GM21723 (cell line): ENCODE measurements at regions not wholly inside any gene's neighbourhood (a gene's known extent, or its start where the extent isn't known, plus 50 kb on each side); places are given as distances from the start of the nearest gene placed in this dataset.

Experiments
- ATAC-seq: cut with Tn5 transposase; IDR thresholded peaks from one replicate; pipeline ENCODE4 v1.9.1; 2021; ENCODE audit warnings: mild to moderate bottlenecking, moderate library complexity; ENCODE audit not compliant: unreplicated experiment

DNA sequence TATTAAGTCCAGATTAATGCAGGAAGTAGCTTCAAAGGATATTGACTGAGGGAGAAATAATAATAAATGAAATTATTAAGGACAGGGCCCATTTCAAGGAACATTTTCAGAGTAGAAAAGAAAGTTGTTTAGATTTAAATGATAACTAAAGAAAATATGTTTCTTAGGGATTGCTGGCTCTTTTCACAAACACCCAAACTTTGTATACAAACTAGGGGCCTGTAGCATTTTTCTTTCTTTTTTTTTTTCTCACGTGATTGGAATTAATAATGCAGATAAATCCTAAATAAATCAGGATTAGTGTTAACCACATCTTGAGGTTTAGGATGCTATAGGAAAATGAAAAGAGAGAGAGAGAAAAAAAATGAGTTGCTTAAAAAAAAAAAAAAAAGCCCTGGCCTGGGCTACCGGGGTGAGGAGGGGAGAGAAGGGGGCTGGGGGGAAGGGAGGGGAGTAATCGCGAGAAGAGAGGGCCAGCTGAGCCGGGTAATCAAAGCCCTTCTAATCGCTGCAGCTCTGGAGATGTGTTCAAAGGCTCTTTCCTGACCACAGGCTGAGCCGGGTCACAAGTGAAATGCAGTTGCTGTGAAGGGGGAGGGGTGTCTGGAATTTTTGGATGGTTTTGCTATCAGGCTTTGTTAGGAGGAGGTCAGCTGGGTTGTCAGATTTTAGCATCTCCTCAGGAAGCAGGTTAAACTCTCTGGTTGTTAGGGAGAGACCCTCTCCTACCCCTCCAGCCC is 104.6 kb upstream of the ZFHX3 start:
- ATAC-seq: no peak

GRCh38 chr16:73151941-73152340 is 104.0 kb upstream of the ZFHX3 start:
- no peak for ATAC-seq

- no peak for ATAC-seq
Observed at GRCh38 chr16:73151225-73151624, 103.3 kb upstream of the ZFHX3 start.

GRCh38 chr16:73150786-73151185 is 102.9 kb upstream of the ZFHX3 start:
- ATAC-seq: no peak

- no peak for ATAC-seq
Observed at GRCh38 chr16:73149334-73149733, 101.4 kb upstream of the ZFHX3 start.

- ATAC-seq: no peak
Observed at GRCh38 chr16:73147958-73148357, 100.0 kb upstream of the ZFHX3 start.

DNA sequence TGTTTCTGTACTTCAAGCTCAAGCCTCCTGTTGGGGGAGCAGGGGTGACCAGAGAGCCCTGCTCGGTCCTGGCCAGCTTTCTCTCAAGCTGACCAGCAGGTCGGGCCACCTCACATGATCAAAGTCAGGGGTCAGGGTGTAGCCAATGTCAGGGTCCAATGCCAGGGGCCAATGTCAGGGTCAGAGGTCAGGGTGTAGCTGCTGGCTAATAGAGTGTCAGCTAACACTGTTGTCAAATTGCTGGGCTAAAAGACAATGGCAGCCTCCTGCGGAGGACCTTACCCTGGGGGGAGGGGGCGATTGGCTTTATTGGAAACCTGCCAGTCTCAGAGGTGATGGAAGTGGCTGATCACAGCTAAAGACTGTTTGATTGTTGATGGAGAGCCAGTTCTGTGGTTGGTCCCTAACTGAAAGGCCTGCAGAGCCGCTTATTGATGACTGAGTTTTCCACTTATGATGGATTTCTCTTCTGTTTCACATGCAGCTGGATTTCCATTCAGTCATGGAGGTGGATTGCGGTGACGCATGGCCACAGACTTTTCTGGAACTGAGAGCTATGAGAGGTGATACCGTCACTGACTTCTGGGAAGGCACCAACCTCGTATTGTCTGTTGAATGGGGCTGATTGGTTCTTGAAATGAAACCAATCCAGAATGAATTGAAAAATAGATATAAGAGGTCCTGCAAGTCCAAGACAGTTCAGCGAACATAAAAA is 97.4 kb upstream of the ZFHX3 start:
- no peak for ATAC-seq

GRCh38 chr16:73143576-73144422 is 95.9 kb upstream of the ZFHX3 start:
- ATAC-seq: no peak

GRCh38 chr16:73143002-73143401 is 95.1 kb upstream of the ZFHX3 start:
- no peak for ATAC-seq

GRCh38 chr16:73142053-73142854 is 94.3 kb upstream of the ZFHX3 start:
- no peak for ATAC-seq

- ATAC-seq: no peak
Observed at GRCh38 chr16:73140929-73141328, 93.0 kb upstream of the ZFHX3 start.

GRCh38 chr16:73131156-73131862 is 83.4 kb upstream of the ZFHX3 start:
- no peak for ATAC-seq

DNA sequence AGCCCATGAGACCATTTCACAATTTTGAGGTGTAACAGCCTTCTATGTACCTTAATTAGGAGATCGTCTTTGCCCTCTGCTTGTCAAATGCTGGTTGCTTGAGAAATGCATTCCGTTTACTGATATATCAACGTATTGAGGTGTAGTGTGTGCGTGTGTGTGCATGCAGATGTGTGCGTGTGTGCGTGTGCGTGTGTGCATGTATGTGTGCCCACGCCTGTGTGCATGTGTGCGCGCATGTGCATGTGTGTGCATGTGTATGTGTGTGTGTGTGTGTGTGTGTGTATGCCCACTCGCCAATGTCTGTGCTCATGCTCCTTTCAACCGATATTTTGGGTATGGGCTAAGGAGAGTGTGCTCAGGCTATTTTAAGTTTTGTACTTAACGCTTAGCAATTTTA is 81.5 kb upstream of the ZFHX3 start:
- no peak for ATAC-seq

DNA sequence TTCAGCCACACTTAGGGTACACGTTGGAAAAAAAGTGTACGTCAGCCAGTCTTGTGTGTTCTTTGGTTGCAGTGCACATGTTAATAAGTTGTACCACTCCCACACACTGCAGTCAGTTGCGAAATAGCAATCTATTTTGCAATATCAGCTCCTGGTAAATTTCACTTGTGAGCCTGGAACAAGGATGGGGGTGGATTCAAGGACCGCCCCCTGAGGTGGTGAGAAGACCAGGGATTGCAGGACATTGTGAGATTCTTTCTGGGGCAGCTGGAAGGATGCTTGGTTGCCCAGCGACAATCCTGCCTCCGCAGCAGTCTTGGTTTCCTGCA is 78.6 kb upstream of the ZFHX3 start:
- ATAC-seq: no peak

- ATAC-seq: no peak
Observed at GRCh38 chr16:73125850-73126524, 78.1 kb upstream of the ZFHX3 start.

GRCh38 chr16:73124665-73125375 is 76.9 kb upstream of the ZFHX3 start:
- ATAC-seq: no peak

DNA sequence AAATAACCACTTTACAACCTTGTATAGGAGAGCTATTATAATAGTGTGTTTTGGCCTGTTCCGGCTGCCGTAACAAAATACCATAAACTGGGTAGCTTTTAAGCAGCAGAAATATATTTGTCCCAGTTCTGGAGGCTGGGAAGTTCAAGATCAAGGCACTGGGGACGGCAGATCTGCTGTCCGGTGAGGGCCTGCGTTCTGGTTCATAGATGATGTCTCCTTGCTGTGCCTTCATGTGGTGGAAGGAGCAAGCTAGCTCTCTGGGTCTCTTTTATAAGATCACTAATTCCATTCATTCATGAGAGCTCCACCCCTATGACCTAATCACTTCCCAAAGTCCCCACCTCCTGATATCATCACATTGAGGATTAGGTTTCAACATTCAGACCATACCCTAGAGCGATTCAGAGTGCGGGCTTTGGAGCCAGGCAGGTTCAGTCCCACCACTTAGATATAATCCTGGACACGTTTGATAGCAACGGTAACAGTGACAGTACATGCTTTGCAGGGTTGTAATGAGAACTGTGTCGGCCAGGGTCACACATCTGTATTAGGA is 76.2 kb upstream of the ZFHX3 start:
- no peak for ATAC-seq

GRCh38 chr16:73122604-73123391 is 74.9 kb upstream of the ZFHX3 start:
- ATAC-seq: no peak
